ENCODE measurements at regions not wholly inside any gene's neighbourhood (a gene's known extent, or its start where the extent isn't known, plus 50 kb on each side); places are given as distances from the start of the nearest gene placed in this dataset.
A peak's percentile ranks its signal among the peaks of the same experiment; 100 is the strongest.

- TF ChIP-seq ZBTB49 (CRISPR knock-in tag; IDR thresholded peaks at IDR 0.05; ENCODE audit: borderline replicate concordance) (no peak), HDAC6 (IDR thresholded peaks at IDR 0.05; ENCODE audit: low read depth, low read length) (no peak), IRF2 (CRISPR knock-in tag; IDR thresholded peaks at IDR 0.05) (no peak), TAF7 (tag; IDR thresholded peaks at IDR 0.05) (no peak), E2F8 (IDR thresholded peaks at IDR 0.05; ENCODE audit: low read depth, partially characterized antibody) (no peak), E2F4 (CRISPR knock-in tag; IDR thresholded peaks at IDR 0.05; ENCODE audit: low read depth) (no peak), SMAD2 (IDR thresholded peaks at IDR 0.05; ENCODE audit: low read depth, low read length) (no peak), ZNF384 (IDR thresholded peaks at IDR 0.05; ENCODE audit: low read depth, low read length) (no peak), ZNF644 (tag; IDR thresholded peaks at IDR 0.05; ENCODE audit: low read depth) (peak; percentile 87), SREBF2 (CRISPR knock-in tag; IDR thresholded peaks at IDR 0.05) (no peak), E2F6 (IDR thresholded peaks at IDR 0.05; ENCODE audit: borderline replicate concordance in 1 of 2, extremely low read depth in 1 of 2, insufficient read depth in 1 of 2, insufficient read length in 1 of 2, low read depth in 1 of 2, low read length in 1 of 2, poor library complexity in 1 of 2, severe bottlenecking in 1 of 2) (no peak), TBP (optimal IDR thresholded peaks at IDR 0.05; ENCODE audit: low read depth, low read length) (no peak), KHSRP (IDR thresholded peaks at IDR 0.05) (no peak), HOXB6 (CRISPR knock-in tag; IDR thresholded peaks at IDR 0.05; ENCODE audit: borderline replicate concordance) (no peak), NR1H2 (CRISPR knock-in tag; IDR thresholded peaks at IDR 0.05) (no peak), MAFG (tag; conservative IDR thresholded peaks at IDR 0.05) (no peak), JUND (IDR thresholded peaks at IDR 0.05; ENCODE audit: borderline replicate concordance, low read depth, low read length) (peak; percentile 76), JUND (tag; IDR thresholded peaks at IDR 0.05; ENCODE audit: borderline replicate concordance, low read depth, low read length) (peak; percentile 65; the same call in 1 of the 3 replicates), SP1 (CRISPR knock-in tag; IDR thresholded peaks at IDR 0.05) (peak; percentile 71), SRSF1 (IDR thresholded peaks at IDR 0.05; ENCODE audit: low read depth, low read length) (no peak), GABPA (tag; conservative IDR thresholded peaks at IDR 0.05; ENCODE audit: low read depth) (no peak)
Measured at GRCh38 chr6:43836507-43837240, 66.7 kb downstream of the VEGFA start (continued).

All from K562 (cell line).